ENCODE measurements at regions not wholly inside any gene's neighbourhood (a gene's known extent, or its start where the extent isn't known, plus 50 kb on each side); places are given as distances from the start of the nearest gene placed in this dataset.

DNA sequence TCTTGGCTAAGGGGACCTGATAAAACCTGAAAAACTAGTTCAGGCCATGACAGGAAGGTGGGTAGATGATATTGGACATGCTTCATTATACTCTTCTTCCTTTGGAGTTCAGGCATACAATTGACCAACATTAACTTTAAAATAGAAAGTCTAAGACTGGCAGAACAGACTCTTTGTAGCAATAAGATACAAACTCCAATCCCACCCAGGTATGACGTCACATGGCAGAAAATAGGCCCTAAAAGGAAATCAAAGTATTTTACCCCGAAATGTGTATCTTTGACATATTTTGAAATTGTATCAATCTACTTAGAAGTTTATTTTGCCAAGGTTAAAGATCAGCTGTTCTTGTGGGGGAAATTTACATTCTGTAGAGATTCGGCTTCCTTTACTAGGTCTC lies 198.1 kb upstream of the LRIG3 start:
- TF ChIP-seq TEAD4 (IDR thresholded peaks at IDR 0.05) (no peak), MAX (IDR thresholded peaks at IDR 0.05) (no peak), FOXM1 (IDR thresholded peaks at IDR 0.05; ENCODE audit: borderline replicate concordance, low read depth) (no peak), CEBPB (IDR thresholded peaks at IDR 0.05) (no peak), REST (IDR thresholded peaks at IDR 0.05; ENCODE audit: low read depth) (no peak), NFIC (IDR thresholded peaks at IDR 0.05) (no peak), EP300 (IDR thresholded peaks at IDR 0.05; ENCODE audit: borderline replicate concordance) (no peak), CREB1 (IDR thresholded peaks at IDR 0.05; ENCODE audit: low read depth) (no peak), YY1 (IDR thresholded peaks at IDR 0.05; ENCODE audit: low read depth) (no peak), RAD21 (IDR thresholded peaks at IDR 0.05; ENCODE audit: low read depth) (no peak)
